Activated naive CD8-positive, alpha-beta T cell treated with anti-CD3 and anti-CD28 coated beads for 36 hours (primary cell): ENCODE measurements at regions not wholly inside any gene's neighbourhood (a gene's known extent, or its start where the extent isn't known, plus 50 kb on each side); places are given as distances from the start of the nearest gene placed in this dataset.

ENCODE experiments used
- DNase-seq: peaks from one replicate; pipeline ENCODE4 v3.0.0; 2021
- H3K27ac Mint-ChIP-seq: one replicate; pipeline ENCODE4 v1.8.0; 2022; ENCODE audit warnings: mild to moderate bottlenecking, moderate library complexity, mixed read lengths
- H3K27me3 Mint-ChIP-seq: one replicate; pipeline ENCODE4 v1.8.0; 2022; ENCODE audit warnings: mild to moderate bottlenecking, mixed read lengths
- H3K36me3 Mint-ChIP-seq: one replicate; pipeline ENCODE4 v1.8.0; 2021; ENCODE audit warnings: mild to moderate bottlenecking, mixed read lengths
- H3K4me1 Mint-ChIP-seq: one replicate; pipeline ENCODE4 v1.8.0; 2021; ENCODE audit warnings: mixed read lengths
- H3K4me3 Mint-ChIP-seq: one replicate; pipeline ENCODE4 v1.8.0; 2022; ENCODE audit warnings: mild to moderate bottlenecking, moderate library complexity, mixed read lengths
- H3K9me3 Mint-ChIP-seq: one replicate; pipeline ENCODE4 v1.8.0; 2022; ENCODE audit warnings: mixed read lengths

- Mint-ChIP-seq H3K27me3 (peaks cover 12% of the 10 kb centered on the region), H3K4me1 (no peaks in the 10 kb centered on the region), H3K27ac (no peak overlapping the region), H3K4me3 (no peak overlapping the region), H3K36me3 (no peaks in the 10 kb centered on the region), H3K9me3 (no peaks in the 10 kb centered on the region)
- no peak for DNase-seq
These were observed 83.3 kb upstream of the PGBD5 start for GRCh38 chr1:230509281-230509977.

GRCh38 chr1:230507666-230508402 lies 81.7 kb upstream of the PGBD5 start:
- DNase-seq = no peak
- H3K4me1 Mint-ChIP-seq = no peaks in the 10 kb centered on the region
- peaks cover 12% of the 10 kb centered on the region for H3K27me3 Mint-ChIP-seq
- H3K27ac Mint-ChIP-seq = no peak overlapping the region
- no peaks in the 10 kb centered on the region for H3K36me3 Mint-ChIP-seq
- no peaks in the 10 kb centered on the region for H3K9me3 Mint-ChIP-seq
- H3K4me3 Mint-ChIP-seq = no peak overlapping the region

DNA sequence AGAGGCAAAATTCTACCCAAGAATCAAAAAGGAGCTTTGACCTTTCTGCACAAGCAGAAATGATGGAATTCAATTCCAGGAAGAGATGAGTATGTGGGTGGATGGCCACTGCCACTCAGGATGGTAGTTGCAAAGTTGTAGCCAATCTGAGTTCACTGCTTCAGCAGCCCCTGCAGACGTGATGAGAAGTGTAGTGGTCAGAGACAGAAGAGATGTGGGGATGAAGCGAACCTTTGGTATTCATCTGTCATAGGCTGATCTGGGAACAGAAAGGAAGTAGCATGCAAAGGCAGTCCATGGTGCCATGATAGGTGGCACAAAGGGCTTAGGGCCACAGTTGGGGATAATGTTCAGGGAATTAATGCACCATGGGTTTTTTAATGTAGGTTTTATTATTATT lies 81.1 kb upstream of the PGBD5 start:
- Mint-ChIP-seq H3K36me3 (no peaks in the 10 kb centered on the region), H3K9me3 (no peaks in the 10 kb centered on the region), H3K4me1 (no peaks in the 10 kb centered on the region), H3K27ac (no peak overlapping the region), H3K4me3 (no peak overlapping the region), H3K27me3 (peaks cover 12% of the 10 kb centered on the region)
- DNase-seq = no peak

- no peaks in the 10 kb centered on the region for H3K4me1 Mint-ChIP-seq
- peaks cover 12% of the 10 kb centered on the region for H3K27me3 Mint-ChIP-seq
- no peak overlapping the region for H3K4me3 Mint-ChIP-seq
- no peaks in the 10 kb centered on the region for H3K9me3 Mint-ChIP-seq
- H3K27ac Mint-ChIP-seq = no peak overlapping the region
- no peaks in the 10 kb centered on the region for H3K36me3 Mint-ChIP-seq
- no peak for DNase-seq
These were observed 80.3 kb upstream of the PGBD5 start for GRCh38 chr1:230506451-230506850.

GRCh38 chr1:230504310-230504709 lies 78.2 kb upstream of the PGBD5 start:
- Mint-ChIP-seq H3K27ac (no peak overlapping the region), H3K27me3 (peaks cover 9% of the 10 kb centered on the region), H3K4me1 (no peaks in the 10 kb centered on the region), H3K9me3 (no peaks in the 10 kb centered on the region), H3K4me3 (no peak overlapping the region), H3K36me3 (no peaks in the 10 kb centered on the region)
- no peak for DNase-seq

DNA sequence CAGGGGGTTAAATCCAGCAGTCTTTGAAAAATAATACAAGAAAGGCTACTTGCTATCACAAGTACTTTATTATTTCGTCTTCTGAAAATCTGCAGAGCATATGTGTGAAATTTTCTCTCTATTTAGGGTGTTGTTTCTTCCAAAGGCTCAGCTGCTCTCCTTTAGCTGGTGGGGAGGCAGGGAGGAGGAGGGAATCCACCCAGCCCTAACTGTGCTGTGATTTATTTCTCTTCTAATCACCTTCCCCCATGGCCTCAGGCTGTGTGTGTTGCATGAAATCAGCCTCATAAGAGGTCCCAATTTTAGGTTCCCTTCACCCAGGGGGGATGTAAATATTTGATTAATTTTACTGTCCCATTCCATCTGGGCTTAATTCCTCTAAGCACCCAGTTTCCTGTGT lies 77.6 kb upstream of the PGBD5 start:
- no peak overlapping the region for H3K4me3 Mint-ChIP-seq
- H3K36me3 Mint-ChIP-seq = no peaks in the 10 kb centered on the region
- H3K27me3 Mint-ChIP-seq = peaks cover 6% of the 10 kb centered on the region
- no peak overlapping the region for H3K27ac Mint-ChIP-seq
- DNase-seq = no peak
- no peaks in the 10 kb centered on the region for H3K9me3 Mint-ChIP-seq
- H3K4me1 Mint-ChIP-seq = no peaks in the 10 kb centered on the region

DNA sequence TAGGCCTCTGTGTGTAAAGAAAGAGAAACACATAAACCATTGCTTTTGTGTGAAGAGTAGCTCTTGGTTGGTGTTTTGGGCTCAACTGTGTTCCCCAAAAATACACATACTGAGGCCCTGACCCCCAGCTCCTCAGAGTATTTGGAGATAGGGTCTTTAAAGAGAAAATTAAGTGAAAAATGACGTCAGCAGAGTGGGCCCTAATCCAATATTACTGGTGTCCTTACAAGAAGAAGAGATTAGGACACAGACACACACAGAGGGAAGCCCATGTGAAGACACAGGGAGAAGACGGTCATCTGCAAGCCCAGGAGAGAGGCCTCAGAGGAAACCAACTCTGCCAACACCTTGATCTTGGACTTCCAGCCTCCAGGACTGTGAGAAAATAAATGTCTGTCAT lies 76.9 kb upstream of the PGBD5 start:
- DNase-seq = no peak
- Mint-ChIP-seq H3K9me3 (no peaks in the 10 kb centered on the region), H3K4me1 (no peaks in the 10 kb centered on the region)

DNA sequence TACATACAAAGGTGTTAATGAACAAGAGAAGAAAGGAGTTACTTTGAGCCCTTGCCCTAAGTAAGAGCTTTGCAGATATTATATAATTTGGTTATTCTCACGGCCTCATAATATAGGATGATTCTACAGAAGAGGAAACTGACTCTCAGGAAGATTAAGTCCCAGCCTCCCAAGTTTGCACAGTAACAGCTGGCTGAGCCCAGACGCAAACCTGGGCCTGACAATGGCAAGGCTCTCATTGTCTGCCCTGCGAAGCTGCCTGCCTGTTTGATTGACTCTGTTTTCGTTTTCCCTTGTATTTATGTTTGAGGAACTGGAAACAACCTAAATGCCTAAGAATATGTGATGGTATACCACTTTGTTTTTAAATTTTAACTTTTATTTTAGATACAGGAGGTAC lies 76.2 kb upstream of the PGBD5 start:
- peaks cover 10% of the 10 kb centered on the region for H3K27me3 Mint-ChIP-seq

More for the DNA sequence above, 76.9 kb upstream of the PGBD5 start:
- Mint-ChIP-seq H3K27ac (no peak overlapping the region), H3K27me3 (peaks cover 9% of the 10 kb centered on the region), H3K36me3 (no peaks in the 10 kb centered on the region), H3K4me3 (no peak overlapping the region)

GRCh38 chr1:230501849-230502248 lies 75.7 kb upstream of the PGBD5 start:
- no peaks in the 10 kb centered on the region for H3K36me3 Mint-ChIP-seq
- no peak overlapping the region for H3K27ac Mint-ChIP-seq
- no peak for DNase-seq
- H3K4me3 Mint-ChIP-seq = no peak overlapping the region
- H3K9me3 Mint-ChIP-seq = no peaks in the 10 kb centered on the region
- no peaks in the 10 kb centered on the region for H3K4me1 Mint-ChIP-seq
- peaks cover 15% of the 10 kb centered on the region for H3K27me3 Mint-ChIP-seq

More for the DNA sequence above, 76.2 kb upstream of the PGBD5 start:
- no peak for DNase-seq
- H3K4me3 Mint-ChIP-seq = no peak overlapping the region
- H3K9me3 Mint-ChIP-seq = no peaks in the 10 kb centered on the region
- no peak overlapping the region for H3K27ac Mint-ChIP-seq
- no peaks in the 10 kb centered on the region for H3K36me3 Mint-ChIP-seq
- H3K4me1 Mint-ChIP-seq = no peaks in the 10 kb centered on the region

DNA sequence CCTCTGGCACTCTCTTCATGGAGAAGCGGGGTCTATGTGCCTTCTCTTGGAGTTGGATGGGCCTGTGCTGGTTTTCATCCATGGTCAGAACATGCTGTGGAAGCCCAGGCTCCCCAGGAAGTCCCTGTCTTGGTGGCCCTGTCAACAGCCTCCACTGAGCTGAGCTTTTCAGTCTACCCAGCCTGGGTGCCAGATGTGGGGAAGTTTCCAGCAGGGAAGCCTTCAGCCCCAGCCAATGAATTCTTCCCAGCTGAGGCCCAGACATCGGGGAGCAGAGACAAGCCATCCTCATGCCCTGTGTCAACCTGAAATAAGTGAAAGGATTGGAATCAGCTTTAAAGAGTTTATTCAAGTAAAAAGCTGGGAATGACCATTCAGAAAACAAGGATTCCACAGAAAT lies 75.1 kb upstream of the PGBD5 start:
- no peaks in the 10 kb centered on the region for H3K4me1 Mint-ChIP-seq
- no peaks in the 10 kb centered on the region for H3K36me3 Mint-ChIP-seq
- no peak overlapping the region for H3K27ac Mint-ChIP-seq
- peaks cover 17% of the 10 kb centered on the region for H3K27me3 Mint-ChIP-seq
- no peaks in the 10 kb centered on the region for H3K9me3 Mint-ChIP-seq
- no peak overlapping the region for H3K4me3 Mint-ChIP-seq
- DNase-seq = no peak

DNA sequence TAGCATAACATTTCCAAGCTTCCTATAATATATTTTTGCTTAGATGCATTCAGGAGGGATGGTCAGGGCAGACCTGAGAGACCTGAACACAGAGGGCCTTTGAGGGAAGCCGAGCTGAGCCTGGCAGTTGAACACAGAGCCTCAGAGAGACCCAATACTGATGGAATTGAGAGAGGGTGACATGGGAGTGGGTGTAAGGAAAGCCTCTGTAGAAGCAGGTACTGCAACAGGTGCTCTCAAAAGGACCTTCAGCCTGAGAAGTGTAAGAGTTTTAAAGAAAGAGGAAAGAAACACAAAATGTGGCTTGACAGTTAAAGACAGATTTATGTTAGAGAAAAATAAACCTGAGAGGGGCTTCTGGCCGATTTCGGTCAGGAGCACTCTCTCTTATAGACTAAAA lies 73.9 kb upstream of the PGBD5 start:
- Mint-ChIP-seq H3K4me3 (no peak overlapping the region), H3K36me3 (no peaks in the 10 kb centered on the region), H3K9me3 (no peaks in the 10 kb centered on the region), H3K27ac (no peak overlapping the region), H3K27me3 (peaks cover 18% of the 10 kb centered on the region), H3K4me1 (no peaks in the 10 kb centered on the region)
- no peak for DNase-seq

GRCh38 chr1:230499496-230499895 lies 73.4 kb upstream of the PGBD5 start:
- Mint-ChIP-seq H3K4me1 (no peaks in the 10 kb centered on the region), H3K27me3 (peaks cover 21% of the 10 kb centered on the region), H3K4me3 (no peak overlapping the region), H3K27ac (no peak overlapping the region), H3K36me3 (no peaks in the 10 kb centered on the region), H3K9me3 (no peaks in the 10 kb centered on the region)
- no peak for DNase-seq

DNA sequence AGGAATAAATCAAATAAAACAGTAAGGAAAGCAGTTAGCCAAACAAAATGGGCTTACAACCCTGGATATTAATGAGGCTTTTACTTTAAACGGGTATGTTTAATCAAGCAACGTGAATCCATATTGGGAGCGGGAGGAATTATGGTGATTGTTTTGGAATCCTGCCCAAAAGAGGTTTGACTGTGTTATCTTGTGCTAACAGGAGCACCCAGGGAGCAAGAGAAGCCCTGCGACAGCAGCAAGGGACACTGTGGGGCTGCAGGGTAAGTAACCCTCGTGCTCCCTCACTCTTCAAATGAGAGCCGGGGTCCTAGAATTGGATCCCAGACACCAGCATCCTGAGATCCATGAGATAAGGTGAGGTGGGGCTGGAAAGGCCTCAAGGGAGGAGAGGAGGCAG lies 72.6 kb upstream of the PGBD5 start:
- no peaks in the 10 kb centered on the region for H3K9me3 Mint-ChIP-seq
- DNase-seq = no peak
- H3K27ac Mint-ChIP-seq = no peak overlapping the region
- H3K36me3 Mint-ChIP-seq = no peaks in the 10 kb centered on the region
- no peak overlapping the region for H3K4me3 Mint-ChIP-seq
- peaks cover 25% of the 10 kb centered on the region for H3K27me3 Mint-ChIP-seq
- no peaks in the 10 kb centered on the region for H3K4me1 Mint-ChIP-seq

DNA sequence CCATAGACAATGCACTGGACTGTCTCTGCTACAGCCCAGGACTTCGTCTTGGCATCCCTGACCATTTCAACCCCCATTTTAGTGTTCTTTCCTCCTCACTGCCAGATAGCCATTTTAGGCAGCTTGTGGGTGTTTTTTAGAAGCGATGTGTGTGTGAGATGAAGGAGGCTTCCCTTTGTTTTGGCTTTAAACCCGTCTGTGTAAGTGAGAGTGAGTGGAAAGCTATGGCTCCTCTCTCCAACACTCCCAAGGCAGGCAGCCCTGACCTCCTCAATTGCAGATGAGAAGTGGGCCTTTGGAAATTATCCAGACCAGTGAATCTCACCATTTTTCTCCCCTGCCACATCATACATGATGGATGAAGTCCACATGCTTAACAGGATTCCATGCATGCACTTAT lies 70.3 kb upstream of the PGBD5 start:
- H3K36me3 Mint-ChIP-seq = no peaks in the 10 kb centered on the region
- H3K4me3 Mint-ChIP-seq = no peak overlapping the region
- DNase-seq = no peak
- H3K9me3 Mint-ChIP-seq = no peaks in the 10 kb centered on the region
- H3K27me3 Mint-ChIP-seq = peaks cover 28% of the 10 kb centered on the region
- no peak overlapping the region for H3K27ac Mint-ChIP-seq
- H3K4me1 Mint-ChIP-seq = no peaks in the 10 kb centered on the region

DNA sequence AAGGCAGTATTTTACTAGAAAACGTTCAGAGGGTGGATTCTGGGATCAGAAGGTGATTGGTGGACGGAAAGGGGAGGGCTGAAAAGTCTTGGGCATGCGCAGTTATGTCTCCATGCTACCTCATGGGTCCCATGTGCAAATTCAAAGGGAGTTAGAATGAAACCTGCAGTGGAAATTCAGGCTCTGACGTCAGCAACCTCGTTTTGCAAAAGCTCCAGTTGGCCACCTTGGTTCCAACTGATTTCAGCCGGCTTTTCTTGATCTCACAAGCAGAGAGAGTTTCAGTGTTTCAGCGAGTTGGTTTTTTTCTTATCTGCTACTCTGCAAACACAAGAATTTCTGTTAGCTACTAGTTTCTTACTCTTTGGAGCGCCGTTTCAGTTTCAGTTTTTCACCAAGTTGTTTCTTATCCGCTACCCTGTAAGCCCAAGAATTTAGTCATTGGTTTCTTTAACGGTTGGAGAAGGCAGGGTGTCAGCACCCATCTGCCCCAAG lies 69.8 kb upstream of the PGBD5 start:
- H3K4me3 Mint-ChIP-seq = no peak overlapping the region
- H3K4me1 Mint-ChIP-seq = no peaks in the 10 kb centered on the region
- H3K27me3 Mint-ChIP-seq = peaks cover 28% of the 10 kb centered on the region
- H3K27ac Mint-ChIP-seq = no peak overlapping the region
- no peaks in the 10 kb centered on the region for H3K36me3 Mint-ChIP-seq
- no peaks in the 10 kb centered on the region for H3K9me3 Mint-ChIP-seq
- no peak for DNase-seq

DNA sequence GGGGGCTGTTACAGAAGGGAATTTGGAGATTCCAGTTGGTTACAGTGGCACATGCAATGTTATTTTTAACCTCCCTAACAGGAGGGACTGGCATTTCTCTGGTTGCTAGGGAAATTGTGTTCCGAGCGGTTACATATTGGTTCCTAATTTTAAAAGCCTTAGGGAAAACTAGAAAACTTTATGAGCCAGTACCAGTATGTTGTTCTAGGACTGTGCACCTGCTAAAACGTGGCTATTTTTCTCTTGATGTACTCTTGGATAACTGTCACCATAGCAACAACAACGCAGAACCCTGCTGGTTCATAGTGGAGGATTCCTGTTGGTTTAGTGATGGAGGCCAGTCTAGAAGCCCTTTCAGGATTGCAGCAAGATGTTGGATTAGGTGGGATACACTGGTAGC lies 68.9 kb upstream of the PGBD5 start:
- no peak overlapping the region for H3K27ac Mint-ChIP-seq
- H3K4me1 Mint-ChIP-seq = no peaks in the 10 kb centered on the region
- H3K9me3 Mint-ChIP-seq = no peaks in the 10 kb centered on the region
- H3K4me3 Mint-ChIP-seq = no peak overlapping the region
- H3K27me3 Mint-ChIP-seq = peaks cover 28% of the 10 kb centered on the region
- no peak for DNase-seq
- H3K36me3 Mint-ChIP-seq = no peaks in the 10 kb centered on the region
